Neural progenitor cell (in vitro differentiated cells): ENCODE measurements at regions not wholly inside any gene's neighbourhood (a gene's known extent, or its start where the extent isn't known, plus 50 kb on each side); places are given as distances from the start of the nearest gene placed in this dataset.

Source experiments
- DNase-seq: peaks from one replicate; pipeline ENCODE4 v3.0.0-alpha.2; 2016; ENCODE audit warnings: low spot score
- H2AFZ ChIP-seq: fragments of 200-600 bp; sonication (generic); replicated peaks from 2 replicates; pipeline ENCODE4 v1.6.1; 2016; ENCODE audit warnings: antibody characterized with exemption
- H3F3A ChIP-seq: fragments of 200-600 bp; sonication (generic); 2 replicates; pipeline ENCODE4 v1.6.1; 2016; ENCODE audit warnings: antibody characterized with exemption, low read depth
- H3K27ac ChIP-seq: fragments of 200-600 bp; sonication (generic); 2 replicates; pipeline ENCODE4 v1.5.1; 2016; ENCODE audit warnings: mild to moderate bottlenecking
- H3K27me3 ChIP-seq: fragments of 200-600 bp; sonication (generic); 2 replicates; pipeline ENCODE4 v1.6.1; 2016; ENCODE audit warnings: mild to moderate bottlenecking, moderate library complexity
- H3K36me3 ChIP-seq: fragments of 200-600 bp; sonication (generic); 2 replicates; pipeline ENCODE4 v1.5.1; 2016
- H3K4me1 ChIP-seq: fragments of 200-600 bp; sonication (generic); 2 replicates; pipeline ENCODE4 v1.6.1; 2016; ENCODE audit warnings: mixed run types
- H3K4me2 ChIP-seq: fragments of 200-600 bp; sonication (generic); 2 replicates; pipeline ENCODE4 v1.6.1; 2016
- H3K4me3 ChIP-seq: fragments of 200-600 bp; sonication (generic); 2 replicates; pipeline ENCODE4 v1.5.1; 2016
- H3K79me2 ChIP-seq: fragments of 200-600 bp; sonication (generic); 2 replicates; pipeline ENCODE4 v1.6.1; 2016; ENCODE audit warnings: low read depth
- H3K9ac ChIP-seq: fragments of 200-600 bp; sonication (generic); 2 replicates; pipeline ENCODE4 v1.6.1; 2016
- H3K9me3 ChIP-seq: fragments of 200-600 bp; sonication (generic); 2 replicates; pipeline ENCODE4 v1.5.1; 2016; ENCODE audit warnings: low read depth
- H4K20me1 ChIP-seq: fragments of 200-600 bp; sonication (generic); 2 replicates; pipeline ENCODE4 v1.6.1; 2016; ENCODE audit warnings: low read depth
- H3K27ac Mint-ChIP-seq: 3 replicates; pipeline ENCODE4 v1.8.0; 2021; ENCODE audit warnings: mixed read lengths
- H3K27me3 Mint-ChIP-seq: 2 replicates; pipeline ENCODE4 v1.8.0; 2022; ENCODE audit warnings: low read depth, mild to moderate bottlenecking, inconsistent platforms, moderate library complexity, mixed read lengths; ENCODE audit not compliant: insufficient read depth
- H3K36me3 Mint-ChIP-seq: 3 replicates; pipeline ENCODE4 v1.8.0; 2021; ENCODE audit warnings: mixed read lengths
- H3K4me1 Mint-ChIP-seq: 3 replicates; pipeline ENCODE4 v1.8.0; 2021; ENCODE audit warnings: mixed read lengths
- H3K4me3 Mint-ChIP-seq: 3 replicates; pipeline ENCODE4 v1.8.0; 2021; ENCODE audit warnings: mild to moderate bottlenecking, moderate library complexity, mixed read lengths
- H3K9me3 Mint-ChIP-seq: 3 replicates; pipeline ENCODE4 v1.8.0; 2020; ENCODE audit warnings: mixed read lengths
- CTCF ChIP-seq: fragments of 200-600 bp; sonication (generic); IDR thresholded peaks from 2 replicates; pipeline ENCODE4 v1.5.1; 2017; ENCODE audit warnings: antibody characterized with exemption, mild to moderate bottlenecking
- EZH2 ChIP-seq: fragments of 200-600 bp; sonication (generic); IDR thresholded peaks from 2 replicates; pipeline ENCODE4 v1.6.1; 2017; ENCODE audit warnings: antibody characterized with exemption, mild to moderate bottlenecking, moderate library complexity
- EZH2phosphoT487 ChIP-seq: fragments of 200-600 bp; sonication (generic); IDR thresholded peaks from 2 replicates; pipeline ENCODE4 v1.6.1; 2017; ENCODE audit warnings: antibody characterized with exemption

- Histone ChIP-seq H3F3A (no peaks in the 10 kb centered on the region), H3K4me1 (no peaks in the 10 kb centered on the region), H3K4me2 (no peak overlapping the region), H3K36me3 (no peaks in the 10 kb centered on the region), H3K27ac (no peak overlapping the region), H4K20me1 (no peaks in the 10 kb centered on the region), H3K27me3 (no peaks in the 10 kb centered on the region), H3K79me2 (no peaks in the 10 kb centered on the region), H3K4me3 (no peak overlapping the region), H2AFZ (no peak overlapping the region), H3K9me3 (no peaks in the 10 kb centered on the region), H3K9ac (no peak overlapping the region)
- Mint-ChIP-seq H3K4me3 (no peak overlapping the region), H3K9me3 (peaks cover 2% of the 10 kb centered on the region), H3K27ac (no peak overlapping the region), H3K27me3 (no peaks in the 10 kb centered on the region), H3K36me3 (no peaks in the 10 kb centered on the region), H3K4me1 (peaks cover 14% of the 10 kb centered on the region)
- TF ChIP-seq EZH2phosphoT487 (no peak), EZH2 (no peak), CTCF (no peak)
- DNase-seq, result no peak
These were observed 82.1 kb upstream of the PPP2R2D start for GRCh38 chr10:131818510-131819234.

- no peaks in the 10 kb centered on the region for H3K27me3 Mint-ChIP-seq
- peaks cover 2% of the 10 kb centered on the region for H3K9me3 Mint-ChIP-seq
- Histone ChIP-seq H3K4me2 (no peak overlapping the region), H3K36me3 (no peaks in the 10 kb centered on the region), H3K9ac (no peak overlapping the region), H4K20me1 (no peaks in the 10 kb centered on the region), H3K4me1 (no peaks in the 10 kb centered on the region), H3K27ac (no peak overlapping the region), H3K79me2 (no peaks in the 10 kb centered on the region), H2AFZ (no peak overlapping the region), H3K27me3 (no peaks in the 10 kb centered on the region), H3F3A (no peaks in the 10 kb centered on the region), H3K9me3 (no peaks in the 10 kb centered on the region), H3K4me3 (no peak overlapping the region)
- no peak for TF ChIP-seq EZH2
- TF ChIP-seq CTCF, result no peak
- no peak for TF ChIP-seq EZH2phosphoT487
- no peak overlapping the region for H3K4me3 Mint-ChIP-seq
- no peak for DNase-seq
- no peaks in the 10 kb centered on the region for H3K36me3 Mint-ChIP-seq
- peak overlapping the region; percentile 74 for H3K27ac Mint-ChIP-seq
- peaks cover 10% of the 10 kb centered on the region for H3K4me1 Mint-ChIP-seq
These were observed 81.4 kb upstream of the PPP2R2D start for GRCh38 chr10:131819241-131820072.

DNA sequence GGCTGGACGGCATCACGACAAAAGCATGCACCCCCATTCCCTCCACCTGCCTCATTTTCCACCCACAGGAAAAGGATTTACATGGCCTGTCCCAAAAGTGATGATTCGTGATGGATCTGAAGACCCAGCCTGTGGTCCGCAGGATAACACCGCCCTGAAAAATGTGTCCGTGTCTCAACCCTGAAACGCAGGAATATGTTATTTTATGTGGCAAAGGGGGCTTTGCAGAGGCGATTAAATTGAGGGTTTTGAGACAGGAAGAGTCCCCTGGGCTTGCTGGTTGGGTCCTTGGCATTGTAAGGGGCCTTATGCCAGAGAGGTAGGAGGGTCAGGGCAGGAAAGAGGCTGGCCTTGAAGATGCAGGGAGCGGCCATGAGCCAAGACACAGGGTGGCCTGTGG is 80.2 kb upstream of the PPP2R2D start:
- no peaks in the 10 kb centered on the region for H3K9me3 ChIP-seq
- DNase-seq, result no peak
- no peak overlapping the region for H2AFZ ChIP-seq
- H3K36me3 ChIP-seq, result no peaks in the 10 kb centered on the region
- no peak for TF ChIP-seq EZH2phosphoT487
- no peak for TF ChIP-seq EZH2
- no peak for TF ChIP-seq CTCF
- no peak overlapping the region for H3K9ac ChIP-seq
- H3K4me1 Mint-ChIP-seq, result peaks cover 15% of the 10 kb centered on the region
- no peak overlapping the region for H3K27ac ChIP-seq
- H3K27ac Mint-ChIP-seq, result no peak overlapping the region
- H3K36me3 Mint-ChIP-seq, result no peaks in the 10 kb centered on the region
- peaks cover 2% of the 10 kb centered on the region for H3K9me3 Mint-ChIP-seq
- no peaks in the 10 kb centered on the region for H3K27me3 Mint-ChIP-seq
- H3K4me1 ChIP-seq, result peaks cover 10% of the 10 kb centered on the region
- H4K20me1 ChIP-seq, result no peaks in the 10 kb centered on the region
- H3K4me3 ChIP-seq, result no peak overlapping the region
- H3K4me3 Mint-ChIP-seq, result no peak overlapping the region
- H3K79me2 ChIP-seq, result no peaks in the 10 kb centered on the region
- H3F3A ChIP-seq, result no peaks in the 10 kb centered on the region
- H3K4me2 ChIP-seq, result no peak overlapping the region
- H3K27me3 ChIP-seq, result no peaks in the 10 kb centered on the region
